ENCODE measurements at regions not wholly inside any gene's neighbourhood (a gene's known extent, or its start where the extent isn't known, plus 50 kb on each side); places are given as distances from the start of the nearest gene placed in this dataset.

GRCh38 chr21:16423921-16424320, 694.1 kb downstream of the USP25 start:
- Histone ChIP-seq H3K27ac (ENCODE audit: low read length) (peak overlapping the region; percentile 40), H3K36me3 (ENCODE audit: control insufficient read depth in 1 of 2, insufficient read depth in 2 of 2, low read length in 2 of 2) (no peaks in the 10 kb centered on the region), H3K4me1 (ENCODE audit: control insufficient read depth in 1 of 2, insufficient read depth in 2 of 2, low read length in 2 of 2) (peaks cover 0 to 2% of the 10 kb centered on the region in 2 donors), H3K4me3 (ENCODE audit: low read depth in 1 of 2, low read length in 2 of 2) (peak overlapping the region in 1 of 2 donors; percentile 45), H3K9me3 (ENCODE audit: control insufficient read depth in 1 of 2, low read length in 2 of 2) (no peaks in the 10 kb centered on the region), H3K27me3 (ENCODE audit: low read depth, low read length) (no peaks in the 10 kb centered on the region)

- Histone ChIP-seq H3K9me3 (ENCODE audit: control insufficient read depth in 1 of 2, low read length in 2 of 2) (no peaks in the 10 kb centered on the region), H3K27me3 (ENCODE audit: low read depth, low read length) (no peaks in the 10 kb centered on the region), H3K4me1 (ENCODE audit: control insufficient read depth in 1 of 2, insufficient read depth in 2 of 2, low read length in 2 of 2) (no peaks in the 10 kb centered on the region), H3K36me3 (ENCODE audit: control insufficient read depth in 1 of 2, insufficient read depth in 2 of 2, low read length in 2 of 2) (no peaks in the 10 kb centered on the region), H3K4me3 (ENCODE audit: low read depth in 1 of 2, low read length in 2 of 2) (peak overlapping the region; percentile 10 to 45), H3K27ac (ENCODE audit: low read length) (peak overlapping the region; percentile 40)
These were observed 694.6 kb downstream of the USP25 start for GRCh38 chr21:16424331-16424751.

GRCh38 chr21:16425376-16425775, 695.6 kb downstream of the USP25 start:
- Histone ChIP-seq H3K36me3 (ENCODE audit: control insufficient read depth in 1 of 2, insufficient read depth in 2 of 2, low read length in 2 of 2) (no peaks in the 10 kb centered on the region), H3K27ac (ENCODE audit: low read length) (no peak overlapping the region), H3K4me1 (ENCODE audit: control insufficient read depth in 1 of 2, insufficient read depth in 2 of 2, low read length in 2 of 2) (no peaks in the 10 kb centered on the region), H3K4me3 (ENCODE audit: low read depth in 1 of 2, low read length in 2 of 2) (no peak overlapping the region), H3K27me3 (ENCODE audit: low read depth, low read length) (no peaks in the 10 kb centered on the region), H3K9me3 (ENCODE audit: control insufficient read depth in 1 of 2, low read length in 2 of 2) (no peaks in the 10 kb centered on the region)

- Histone ChIP-seq H3K4me3 (ENCODE audit: low read depth in 1 of 2, low read length in 2 of 2) (no peak overlapping the region), H3K9me3 (ENCODE audit: control insufficient read depth in 1 of 2, low read length in 2 of 2) (no peaks in the 10 kb centered on the region), H3K27me3 (ENCODE audit: low read depth, low read length) (no peaks in the 10 kb centered on the region), H3K27ac (ENCODE audit: low read length) (no peak overlapping the region), H3K4me1 (ENCODE audit: control insufficient read depth in 1 of 2, insufficient read depth in 2 of 2, low read length in 2 of 2) (no peaks in the 10 kb centered on the region), H3K36me3 (ENCODE audit: control insufficient read depth in 1 of 2, insufficient read depth in 2 of 2, low read length in 2 of 2) (no peaks in the 10 kb centered on the region)
These were observed 697.2 kb downstream of the USP25 start for GRCh38 chr21:16426936-16427335.

GRCh38 chr21:16427587-16428087, 697.9 kb downstream of the USP25 start:
- Histone ChIP-seq H3K36me3 (ENCODE audit: control insufficient read depth in 1 of 2, insufficient read depth in 2 of 2, low read length in 2 of 2) (no peaks in the 10 kb centered on the region), H3K27ac (ENCODE audit: low read length) (no peak overlapping the region), H3K4me1 (ENCODE audit: control insufficient read depth in 1 of 2, insufficient read depth in 2 of 2, low read length in 2 of 2) (no peaks in the 10 kb centered on the region), H3K9me3 (ENCODE audit: control insufficient read depth in 1 of 2, low read length in 2 of 2) (no peaks in the 10 kb centered on the region), H3K4me3 (ENCODE audit: low read depth in 1 of 2, low read length in 2 of 2) (no peak overlapping the region), H3K27me3 (ENCODE audit: low read depth, low read length) (no peaks in the 10 kb centered on the region)

GRCh38 chr21:16437586-16437985, 707.8 kb downstream of the USP25 start:
- no peak overlapping the region for H3K27ac ChIP-seq (ENCODE audit: low read length)
- H3K4me3 ChIP-seq (ENCODE audit: low read depth in 1 of 2, low read length in 2 of 2): no peak overlapping the region
- H3K36me3 ChIP-seq (ENCODE audit: control insufficient read depth in 1 of 2, insufficient read depth in 2 of 2, low read length in 2 of 2): no peaks in the 10 kb centered on the region
- no peaks in the 10 kb centered on the region for H3K4me1 ChIP-seq (ENCODE audit: control insufficient read depth in 1 of 2, insufficient read depth in 2 of 2, low read length in 2 of 2)
- no peaks in the 10 kb centered on the region for H3K27me3 ChIP-seq (ENCODE audit: low read depth, low read length)
- H3K9me3 ChIP-seq (ENCODE audit: control insufficient read depth in 1 of 2, low read length in 2 of 2): no peaks in the 10 kb centered on the region

- Histone ChIP-seq H3K4me3 (ENCODE audit: low read depth in 1 of 2, low read length in 2 of 2) (no peak overlapping the region), H3K9me3 (ENCODE audit: control insufficient read depth in 1 of 2, low read length in 2 of 2) (no peaks in the 10 kb centered on the region), H3K36me3 (ENCODE audit: control insufficient read depth in 1 of 2, insufficient read depth in 2 of 2, low read length in 2 of 2) (no peaks in the 10 kb centered on the region), H3K27me3 (ENCODE audit: low read depth, low read length) (no peaks in the 10 kb centered on the region), H3K27ac (ENCODE audit: low read length) (no peak overlapping the region), H3K4me1 (ENCODE audit: control insufficient read depth in 1 of 2, insufficient read depth in 2 of 2, low read length in 2 of 2) (no peaks in the 10 kb centered on the region)
These were observed 709.0 kb downstream of the USP25 start for GRCh38 chr21:16438761-16439160.

- no peaks in the 10 kb centered on the region for H3K9me3 ChIP-seq (ENCODE audit: control insufficient read depth in 1 of 2, low read length in 2 of 2)
- no peaks in the 10 kb centered on the region for H3K4me1 ChIP-seq (ENCODE audit: control insufficient read depth in 1 of 2, insufficient read depth in 2 of 2, low read length in 2 of 2)
- no peaks in the 10 kb centered on the region for H3K36me3 ChIP-seq (ENCODE audit: control insufficient read depth in 1 of 2, insufficient read depth in 2 of 2, low read length in 2 of 2)
- no peak overlapping the region for H3K27ac ChIP-seq (ENCODE audit: low read length)
- H3K27me3 ChIP-seq (ENCODE audit: low read depth, low read length): no peaks in the 10 kb centered on the region
- H3K4me3 ChIP-seq (ENCODE audit: low read depth in 1 of 2, low read length in 2 of 2): no peak overlapping the region
These were observed 712.0 kb downstream of the USP25 start for GRCh38 chr21:16441789-16442188.

- Histone ChIP-seq H3K36me3 (ENCODE audit: control insufficient read depth in 1 of 2, insufficient read depth in 2 of 2, low read length in 2 of 2) (no peaks in the 10 kb centered on the region), H3K9me3 (ENCODE audit: control insufficient read depth in 1 of 2, low read length in 2 of 2) (no peaks in the 10 kb centered on the region), H3K27ac (ENCODE audit: low read length) (no peak overlapping the region), H3K4me3 (ENCODE audit: low read depth in 1 of 2, low read length in 2 of 2) (no peak overlapping the region), H3K4me1 (ENCODE audit: control insufficient read depth in 1 of 2, insufficient read depth in 2 of 2, low read length in 2 of 2) (peaks cover 0 to 14% of the 10 kb centered on the region in 2 donors), H3K27me3 (ENCODE audit: low read depth, low read length) (no peaks in the 10 kb centered on the region)
These were observed 724.6 kb downstream of the USP25 start for GRCh38 chr21:16454399-16454798.

- Histone ChIP-seq H3K4me3 (ENCODE audit: low read depth in 1 of 2, low read length in 2 of 2) (no peak overlapping the region), H3K9me3 (ENCODE audit: control insufficient read depth in 1 of 2, low read length in 2 of 2) (no peaks in the 10 kb centered on the region), H3K27me3 (ENCODE audit: low read depth, low read length) (no peaks in the 10 kb centered on the region), H3K27ac (ENCODE audit: low read length) (no peak overlapping the region), H3K36me3 (ENCODE audit: control insufficient read depth in 1 of 2, insufficient read depth in 2 of 2, low read length in 2 of 2) (no peaks in the 10 kb centered on the region), H3K4me1 (ENCODE audit: control insufficient read depth in 1 of 2, insufficient read depth in 2 of 2, low read length in 2 of 2) (peaks cover 0 to 14% of the 10 kb centered on the region in 2 donors)
These were observed 725.7 kb downstream of the USP25 start for GRCh38 chr21:16455526-16455925.

- H3K9me3 ChIP-seq (ENCODE audit: control insufficient read depth in 1 of 2, low read length in 2 of 2): no peaks in the 10 kb centered on the region
- no peak overlapping the region for H3K27ac ChIP-seq (ENCODE audit: low read length)
- no peak overlapping the region for H3K4me3 ChIP-seq (ENCODE audit: low read depth in 1 of 2, low read length in 2 of 2)
- no peaks in the 10 kb centered on the region for H3K27me3 ChIP-seq (ENCODE audit: low read depth, low read length)
- peaks cover 0 to 14% of the 10 kb centered on the region in 2 donors for H3K4me1 ChIP-seq (ENCODE audit: control insufficient read depth in 1 of 2, insufficient read depth in 2 of 2, low read length in 2 of 2)
- H3K36me3 ChIP-seq (ENCODE audit: control insufficient read depth in 1 of 2, insufficient read depth in 2 of 2, low read length in 2 of 2): no peaks in the 10 kb centered on the region
These were observed 726.2 kb downstream of the USP25 start for GRCh38 chr21:16455978-16456377.

GRCh38 chr21:16457498-16457897, 727.7 kb downstream of the USP25 start:
- Histone ChIP-seq H3K36me3 (ENCODE audit: control insufficient read depth in 1 of 2, insufficient read depth in 2 of 2, low read length in 2 of 2) (no peaks in the 10 kb centered on the region), H3K27ac (ENCODE audit: low read length) (no peak overlapping the region), H3K27me3 (ENCODE audit: low read depth, low read length) (no peaks in the 10 kb centered on the region), H3K4me1 (ENCODE audit: control insufficient read depth in 1 of 2, insufficient read depth in 2 of 2, low read length in 2 of 2) (peaks cover 0 to 14% of the 10 kb centered on the region in 2 donors), H3K4me3 (ENCODE audit: low read depth in 1 of 2, low read length in 2 of 2) (no peak overlapping the region), H3K9me3 (ENCODE audit: control insufficient read depth in 1 of 2, low read length in 2 of 2) (no peaks in the 10 kb centered on the region)

All from muscle layer of duodenum (tissue), 2 donors.